ENCODE measurements at regions not wholly inside any gene's neighbourhood (a gene's known extent, or its start where the extent isn't known, plus 50 kb on each side); places are given as distances from the start of the nearest gene placed in this dataset.

DNA sequence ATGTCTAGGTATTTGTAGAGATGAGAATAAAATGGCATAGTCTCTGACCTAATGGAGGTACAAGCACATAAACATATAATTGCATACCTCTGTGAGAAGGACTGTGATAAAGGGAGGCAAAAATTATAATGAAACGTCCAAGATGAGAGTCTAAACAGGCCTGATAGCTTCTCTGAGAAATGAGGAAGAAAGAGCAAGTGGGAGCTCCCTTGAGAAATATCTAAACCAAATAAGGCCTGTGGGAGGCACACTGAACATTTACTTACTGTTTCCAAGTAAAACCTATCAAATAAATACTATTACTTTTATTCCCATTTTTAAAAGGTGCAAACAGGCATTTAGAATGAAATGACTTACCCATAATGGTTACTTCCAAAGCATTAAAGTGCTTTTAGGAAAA is 125.6 kb upstream of the PAPPA start:
- TF ChIP-seq GATA2 (IDR thresholded peaks at IDR 0.05; ENCODE audit: low read depth, low read length): no peak
- TF ChIP-seq GATA3 (IDR thresholded peaks at IDR 0.05; ENCODE audit: low read depth, low read length): no peak

GRCh38 chr9:116030517-116030916 is 123.1 kb upstream of the PAPPA start:
- TF ChIP-seq GATA2 (IDR thresholded peaks at IDR 0.05; ENCODE audit: low read depth, low read length): no peak
- no peak for TF ChIP-seq GATA3 (IDR thresholded peaks at IDR 0.05; ENCODE audit: low read depth, low read length)

GRCh38 chr9:116032683-116033440 is 120.7 kb upstream of the PAPPA start:
- TF ChIP-seq GATA3 (IDR thresholded peaks at IDR 0.05; ENCODE audit: low read depth, low read length) (no peak), GATA2 (IDR thresholded peaks at IDR 0.05; ENCODE audit: low read depth, low read length) (no peak)

- TF ChIP-seq GATA3 (IDR thresholded peaks at IDR 0.05; ENCODE audit: low read depth, low read length) (no peak), GATA2 (IDR thresholded peaks at IDR 0.05; ENCODE audit: low read depth, low read length) (no peak)
Observed at GRCh38 chr9:116039312-116039711, 114.3 kb upstream of the PAPPA start.

- TF ChIP-seq GATA3 (IDR thresholded peaks at IDR 0.05; ENCODE audit: low read depth, low read length) (no peak), GATA2 (IDR thresholded peaks at IDR 0.05; ENCODE audit: low read depth, low read length) (no peak)
Observed at GRCh38 chr9:116039893-116040292, 113.7 kb upstream of the PAPPA start.

DNA sequence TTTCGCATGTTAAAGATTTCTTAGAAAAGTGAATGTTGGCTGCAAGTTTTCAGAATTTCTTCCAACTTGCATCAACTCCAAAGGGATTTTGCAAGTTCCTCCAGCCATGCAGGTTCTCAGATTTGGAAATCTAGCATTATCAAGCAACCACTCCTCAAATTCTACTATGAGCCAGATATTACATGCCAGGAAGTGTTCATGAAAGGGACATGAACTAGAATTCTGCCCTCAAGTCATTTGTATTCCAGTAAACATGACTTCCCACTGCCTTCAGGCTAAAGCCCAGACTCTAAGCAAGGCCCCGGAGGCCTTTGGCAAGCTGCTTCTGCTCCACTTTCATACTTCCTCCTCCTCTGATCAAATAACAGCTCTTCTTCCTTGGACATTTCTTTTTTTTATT is 111.3 kb upstream of the PAPPA start:
- TF ChIP-seq GATA2 (IDR thresholded peaks at IDR 0.05; ENCODE audit: low read depth, low read length) (no peak), GATA3 (IDR thresholded peaks at IDR 0.05; ENCODE audit: low read depth, low read length) (no peak)

- TF ChIP-seq GATA3 (IDR thresholded peaks at IDR 0.05; ENCODE audit: low read depth, low read length) (no peak), GATA2 (IDR thresholded peaks at IDR 0.05; ENCODE audit: low read depth, low read length) (no peak)
Observed at GRCh38 chr9:116045083-116045482, 108.5 kb upstream of the PAPPA start.

GRCh38 chr9:116048081-116048480 is 105.5 kb upstream of the PAPPA start:
- TF ChIP-seq GATA3 (IDR thresholded peaks at IDR 0.05; ENCODE audit: low read depth, low read length) (no peak), GATA2 (IDR thresholded peaks at IDR 0.05; ENCODE audit: low read depth, low read length) (no peak)

DNA sequence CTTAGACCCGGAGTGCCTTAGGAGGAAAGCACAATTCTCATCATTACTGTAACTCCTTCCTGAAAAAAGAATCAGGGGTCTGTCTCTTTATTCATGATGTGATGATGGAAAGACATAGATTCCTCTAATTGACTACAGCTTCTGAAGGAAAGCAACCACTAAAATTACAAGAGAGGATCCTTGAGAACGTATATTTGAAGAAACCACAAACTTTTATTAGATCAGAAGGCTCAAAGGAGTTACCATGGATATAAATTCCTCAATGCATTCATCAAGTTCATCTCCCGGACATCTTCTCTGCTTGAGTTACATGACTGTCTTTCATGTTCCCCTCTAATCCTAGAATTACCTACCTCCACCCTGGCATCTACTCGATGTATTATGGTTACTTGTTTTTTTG is 104.1 kb upstream of the PAPPA start:
- TF ChIP-seq GATA3 (IDR thresholded peaks at IDR 0.05; ENCODE audit: low read depth, low read length) (no peak), GATA2 (IDR thresholded peaks at IDR 0.05; ENCODE audit: low read depth, low read length) (no peak)

DNA sequence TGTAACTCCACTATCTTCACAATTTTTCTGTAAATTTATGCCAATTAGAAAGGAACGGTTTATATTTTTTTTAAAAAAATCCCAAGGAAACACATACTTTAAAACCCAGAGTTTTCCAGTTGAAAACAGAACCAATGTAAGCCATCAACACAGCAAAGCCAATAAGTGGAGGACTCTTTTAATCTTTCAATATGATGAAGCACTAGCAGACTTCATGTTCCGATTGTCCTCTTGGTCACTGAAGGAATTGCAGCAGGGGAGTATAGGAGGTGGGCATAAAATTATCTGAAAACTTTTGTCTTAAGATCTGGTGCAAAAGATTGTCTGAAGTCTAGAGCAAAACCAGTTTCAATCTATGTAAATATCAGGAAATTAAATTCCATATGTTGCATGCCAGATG is 102.1 kb upstream of the PAPPA start:
- no peak for TF ChIP-seq GATA3 (IDR thresholded peaks at IDR 0.05; ENCODE audit: low read depth, low read length)
- no peak for TF ChIP-seq GATA2 (IDR thresholded peaks at IDR 0.05; ENCODE audit: low read depth, low read length)

DNA sequence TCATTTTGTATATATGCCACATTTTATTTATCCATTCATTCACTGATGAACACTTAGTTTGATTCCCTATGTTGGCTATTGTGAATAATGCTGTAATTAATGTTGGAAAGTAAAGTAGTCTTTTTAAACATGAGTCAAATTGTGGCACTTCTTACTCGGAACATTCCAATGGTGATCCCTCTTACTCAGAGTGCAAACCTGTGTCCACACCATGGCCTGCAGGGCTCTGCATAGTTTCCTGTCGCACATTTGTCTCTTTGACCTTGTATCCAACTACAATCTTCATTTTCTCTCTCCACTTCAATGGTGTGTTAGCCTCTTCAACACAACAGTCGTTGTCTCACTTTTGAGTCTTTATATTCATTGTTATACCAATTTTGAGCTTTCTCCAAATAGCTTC is 98.1 kb upstream of the PAPPA start:
- TF ChIP-seq GATA3 (IDR thresholded peaks at IDR 0.05; ENCODE audit: low read depth, low read length) (no peak), GATA2 (IDR thresholded peaks at IDR 0.05; ENCODE audit: low read depth, low read length) (no peak)

DNA sequence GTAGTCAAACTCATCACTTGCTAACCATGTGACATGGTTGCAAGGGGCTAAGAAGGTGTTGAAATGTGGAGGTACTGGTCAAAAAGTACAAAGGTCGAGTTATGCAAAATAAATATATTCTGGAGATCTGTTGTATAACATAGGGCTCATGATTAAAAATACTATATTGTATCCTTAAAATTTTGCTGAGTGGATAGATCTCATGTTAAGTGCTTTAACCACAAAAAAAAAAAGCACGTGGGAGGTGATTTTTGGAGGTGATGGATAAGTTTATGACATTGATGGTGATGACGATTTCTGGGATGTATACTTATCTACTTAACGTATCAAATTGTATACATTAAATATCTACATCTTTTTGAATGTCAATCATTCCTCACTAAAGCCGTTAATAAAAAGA is 96.2 kb upstream of the PAPPA start:
- no peak for TF ChIP-seq GATA3 (IDR thresholded peaks at IDR 0.05; ENCODE audit: low read depth, low read length)
- no peak for TF ChIP-seq GATA2 (IDR thresholded peaks at IDR 0.05; ENCODE audit: low read depth, low read length)

GRCh38 chr9:116058421-116058820 is 95.2 kb upstream of the PAPPA start:
- TF ChIP-seq GATA3 (IDR thresholded peaks at IDR 0.05; ENCODE audit: low read depth, low read length): no peak
- no peak for TF ChIP-seq GATA2 (IDR thresholded peaks at IDR 0.05; ENCODE audit: low read depth, low read length)

DNA sequence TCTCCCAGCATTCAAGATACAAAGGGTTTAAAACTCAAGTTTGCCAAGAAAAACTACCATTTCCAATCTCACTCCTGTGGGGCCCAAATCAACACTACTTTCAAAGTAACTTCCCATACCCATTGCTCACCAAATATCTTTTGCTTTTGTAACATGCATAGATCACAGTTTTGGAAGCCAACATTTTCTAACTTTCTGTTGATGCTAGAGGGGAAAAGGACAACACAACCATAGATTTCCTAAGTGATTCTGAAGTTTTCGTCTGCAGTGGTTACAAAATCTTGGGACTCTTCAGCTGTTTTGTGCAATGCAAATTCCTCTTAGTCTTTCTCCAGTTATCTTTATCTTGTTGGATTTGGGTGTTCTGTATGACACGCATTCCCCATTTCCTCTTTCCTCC is 94.1 kb upstream of the PAPPA start:
- TF ChIP-seq GATA3 (IDR thresholded peaks at IDR 0.05; ENCODE audit: low read depth, low read length) (no peak), GATA2 (IDR thresholded peaks at IDR 0.05; ENCODE audit: low read depth, low read length) (no peak)

DNA sequence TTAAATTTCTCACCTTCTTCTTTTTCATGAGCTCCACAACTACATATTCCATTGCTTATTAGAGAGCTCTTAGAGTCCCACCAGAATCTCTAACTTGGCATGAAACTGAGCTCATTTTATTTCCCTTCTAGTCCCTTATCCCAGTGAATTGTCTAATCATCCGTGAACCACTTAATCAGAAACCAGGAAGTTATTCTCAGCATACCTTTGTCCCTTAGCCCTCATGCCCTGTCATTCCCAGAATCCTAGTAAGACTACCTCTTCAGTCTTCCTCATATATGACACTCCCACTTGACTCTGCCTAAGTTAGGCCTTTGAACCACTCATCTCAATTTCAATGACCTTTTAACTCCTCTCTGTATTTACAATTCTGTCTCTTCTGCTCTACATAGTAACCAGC is 93.0 kb upstream of the PAPPA start:
- TF ChIP-seq GATA2 (IDR thresholded peaks at IDR 0.05; ENCODE audit: low read depth, low read length) (no peak), GATA3 (IDR thresholded peaks at IDR 0.05; ENCODE audit: low read depth, low read length) (no peak)

Data from SH-SY5Y (cell line).